ENCODE measurements at regions not wholly inside any gene's neighbourhood (a gene's known extent, or its start where the extent isn't known, plus 50 kb on each side); places are given as distances from the start of the nearest gene placed in this dataset.
"Not testable (repeated sequence)": the region's sequence is repeated elsewhere in the genome, so short reads cannot be mapped to it uniquely, and the experiment has no call there.

DNA sequence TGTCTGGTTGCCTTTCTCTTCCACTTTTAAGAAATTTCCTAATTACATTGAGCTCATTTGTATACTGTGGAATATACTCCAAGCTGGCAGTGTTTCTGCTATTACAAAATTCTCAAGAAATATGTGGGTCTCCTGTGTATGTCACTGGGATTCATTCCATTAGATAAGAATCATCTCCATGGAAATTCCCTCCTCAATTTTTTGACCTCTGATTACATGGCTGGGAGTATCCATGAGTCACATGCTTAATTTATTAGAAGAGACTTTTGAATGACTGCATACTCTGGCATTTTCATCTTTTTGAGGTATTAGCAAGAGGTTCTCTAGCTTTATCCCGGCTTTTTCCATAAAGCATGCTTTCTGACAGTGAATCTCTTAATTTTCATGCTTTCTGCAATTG is 665.5 kb upstream of the CNTNAP5 start:
- DNase-seq = no peak

DNA sequence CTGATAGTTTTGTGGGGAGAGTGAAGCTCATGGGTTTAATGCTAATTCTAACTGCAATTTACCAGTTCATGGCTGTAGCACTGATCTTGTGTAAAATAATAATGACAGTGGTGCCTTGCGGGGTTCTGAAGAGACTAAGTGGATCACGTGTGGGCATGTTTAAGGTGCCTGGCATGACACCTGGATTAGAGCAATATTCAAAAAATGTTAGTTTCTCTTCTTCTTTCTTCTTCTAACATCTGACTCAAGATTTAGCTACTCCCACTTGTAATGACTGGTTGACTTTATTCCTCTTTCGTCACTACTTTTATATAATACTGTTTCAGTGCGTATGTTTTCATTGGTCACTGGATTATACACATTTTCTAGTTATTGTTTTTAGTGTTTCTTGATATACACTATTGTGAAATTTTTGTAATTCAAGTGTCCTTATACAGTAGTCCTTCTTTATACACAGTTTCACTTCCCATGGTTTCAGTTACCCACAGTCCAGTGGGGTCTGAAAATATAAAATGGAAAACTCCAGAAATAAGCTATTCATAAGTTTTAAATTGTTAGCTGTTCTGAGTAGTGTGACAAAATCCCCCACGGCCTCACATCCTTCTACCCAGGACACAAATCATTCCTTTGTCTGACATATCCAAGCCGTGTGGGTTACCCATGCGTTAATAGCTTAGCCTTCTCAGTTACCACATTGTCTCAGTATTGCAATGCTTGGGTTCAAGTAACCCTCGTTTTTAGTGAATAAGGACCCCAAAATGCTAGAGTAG is 662.2 kb upstream of the CNTNAP5 start:
- DNase-seq = no peak

DNA sequence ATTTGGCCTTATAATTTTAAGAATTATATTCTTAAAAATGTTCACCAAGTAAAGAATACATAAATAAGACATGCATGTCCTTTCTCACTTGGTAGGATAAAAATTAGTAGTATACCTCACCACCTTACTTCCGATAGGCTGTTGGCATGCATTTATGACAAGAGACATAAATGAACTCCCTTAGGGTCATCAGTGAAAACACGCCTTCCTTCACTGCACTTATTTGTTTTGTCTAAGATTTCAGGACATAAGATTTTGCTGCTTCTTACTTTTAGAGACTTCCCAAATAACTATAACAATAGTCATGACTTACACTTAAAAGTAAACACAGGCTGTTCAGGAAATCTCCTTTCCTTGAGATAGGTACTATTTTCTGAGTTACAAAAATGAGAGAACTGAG is 661.3 kb upstream of the CNTNAP5 start:
- DNase-seq = no peak

DNA sequence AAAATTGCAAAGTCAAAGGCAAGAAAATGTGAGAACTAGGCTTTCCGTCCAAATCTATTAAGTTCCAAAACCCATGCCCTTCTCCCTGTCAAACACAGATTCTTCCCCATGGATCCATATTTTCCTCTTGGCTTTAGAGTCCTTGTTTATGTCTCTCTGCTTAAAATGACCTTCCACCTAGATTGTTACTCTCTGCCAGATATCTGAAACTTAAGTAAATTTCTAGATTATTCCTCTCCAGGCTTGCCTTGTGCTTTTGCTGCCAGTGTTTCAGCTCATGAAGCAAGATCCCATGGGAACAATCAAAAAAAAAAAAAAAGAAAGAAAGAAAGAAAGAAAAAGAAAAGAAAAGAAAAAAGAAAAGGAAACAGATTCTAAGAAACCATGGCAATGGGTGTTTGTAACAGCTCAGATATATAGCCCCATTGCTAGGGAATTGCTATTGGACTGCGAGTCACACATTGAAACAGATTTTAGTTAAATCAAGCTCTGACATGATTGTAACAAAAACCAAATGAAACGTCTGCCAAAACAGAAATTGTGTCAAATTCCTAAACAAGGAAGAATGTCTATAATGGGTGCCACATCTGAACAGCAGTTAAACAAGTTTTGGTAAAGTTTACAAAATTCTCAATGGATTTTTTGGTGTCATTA is 660.7 kb upstream of the CNTNAP5 start:
- no peak for DNase-seq

DNA sequence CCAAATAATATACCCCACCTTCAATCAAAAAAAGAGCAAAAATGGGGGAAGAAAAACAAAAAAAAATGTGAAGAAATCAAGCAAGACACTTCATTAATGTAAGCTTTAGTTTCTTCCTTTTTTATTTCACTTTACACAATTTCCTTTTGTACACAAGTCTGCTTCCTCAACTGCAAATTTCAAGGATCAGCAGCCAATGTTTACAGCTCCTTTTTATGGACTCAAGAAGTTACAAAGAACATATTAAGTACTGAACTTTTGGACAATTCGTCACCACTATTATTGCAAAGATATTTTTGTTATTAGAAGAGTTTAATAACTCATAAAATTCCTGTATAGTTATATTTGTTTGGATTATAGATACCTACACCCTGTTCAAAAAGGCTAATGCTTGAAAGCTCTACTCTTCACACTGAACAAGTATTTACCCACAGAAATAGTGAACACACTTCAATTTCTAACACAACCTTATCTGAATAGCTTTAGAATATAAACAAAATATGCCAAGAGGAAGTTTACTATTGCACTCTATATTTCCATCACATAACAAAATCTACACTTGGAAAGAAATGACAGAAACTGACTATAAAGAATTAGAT is 658.7 kb upstream of the CNTNAP5 start:
- no peak for DNase-seq

DNA sequence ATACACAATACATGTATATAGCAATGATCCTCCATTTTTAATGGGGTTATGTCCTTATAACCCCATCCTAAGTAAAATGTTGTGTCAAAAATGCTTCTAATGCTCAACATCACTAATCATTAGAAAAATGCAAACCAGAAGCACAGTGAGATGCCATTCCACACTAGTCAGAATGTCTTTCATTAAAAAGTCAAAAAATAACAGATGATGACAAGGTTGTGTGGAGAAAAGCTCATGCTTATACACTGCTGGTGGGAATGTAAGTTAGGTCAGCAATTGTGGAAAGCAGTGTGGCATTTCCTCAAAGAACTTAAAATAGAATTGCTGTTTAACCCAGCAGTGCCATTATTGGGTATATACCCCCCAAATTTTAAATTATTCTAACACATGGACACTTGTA is 654.9 kb upstream of the CNTNAP5 start:
- no peak for DNase-seq

DNA sequence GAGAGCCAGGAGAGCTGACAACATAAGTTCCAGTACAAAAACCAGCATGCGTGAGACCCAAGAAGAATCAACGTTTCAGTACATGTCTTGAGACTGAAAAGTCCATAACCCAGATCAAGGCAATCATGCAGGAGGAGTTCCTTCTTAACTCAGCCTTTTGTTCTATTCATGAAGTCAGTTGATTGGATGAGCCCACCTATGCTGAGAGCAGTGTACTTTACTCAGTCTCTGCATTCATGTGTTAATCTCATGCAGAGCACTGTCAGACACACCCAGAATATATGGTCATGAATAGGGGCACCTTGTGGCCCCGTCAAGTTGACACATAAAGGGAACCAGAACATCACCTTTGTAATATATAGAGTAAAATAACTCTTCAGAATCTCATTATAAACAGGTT is 653.6 kb upstream of the CNTNAP5 start:
- no peak for DNase-seq

DNA sequence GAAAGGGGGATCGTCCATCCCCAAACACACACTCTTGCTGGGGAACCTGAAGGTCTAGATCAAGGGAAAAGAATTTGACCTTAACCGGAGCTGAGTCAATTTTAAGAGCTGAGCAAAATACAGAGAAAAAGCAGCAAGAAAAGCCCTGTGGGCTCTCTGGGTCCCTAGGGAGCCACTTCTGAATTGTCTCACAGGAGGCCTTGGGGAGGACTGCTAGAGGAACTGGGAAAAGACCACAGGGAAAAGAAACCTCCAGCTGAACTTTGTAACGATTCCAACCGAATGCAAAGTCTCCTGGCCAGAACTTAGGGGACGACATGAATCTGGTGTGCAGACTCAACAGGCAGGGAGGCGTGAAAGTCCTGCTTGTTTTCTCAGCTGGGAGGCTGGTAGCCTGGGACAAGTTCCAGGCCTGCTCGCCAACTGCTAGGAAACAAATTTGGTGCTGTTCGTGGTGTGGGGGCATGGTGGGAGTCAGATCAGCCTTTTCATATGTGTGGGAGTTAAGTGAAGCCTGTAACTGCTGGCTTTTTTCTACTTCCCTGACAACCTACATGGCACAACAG is 644.6 kb upstream of the CNTNAP5 start:
- no peak for DNase-seq

DNA sequence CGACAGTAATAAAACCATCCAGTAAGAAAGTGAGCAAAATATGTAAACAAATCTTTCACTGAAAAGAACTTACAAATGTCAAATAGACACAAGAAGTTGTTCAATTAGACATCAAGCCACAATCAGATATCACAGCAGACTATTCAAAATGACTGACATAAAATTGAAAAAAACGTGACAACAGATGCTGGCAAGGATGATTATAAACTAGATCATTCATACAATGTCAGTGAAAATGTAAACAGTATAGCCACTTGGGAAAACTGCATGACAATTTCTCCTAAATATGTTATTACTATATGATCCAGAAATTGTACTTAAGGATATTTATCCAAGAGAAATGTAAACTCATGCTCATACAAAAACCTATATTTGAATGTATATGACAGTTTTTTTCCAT is 609.4 kb upstream of the CNTNAP5 start:
- DNase-seq = no peak

DNA sequence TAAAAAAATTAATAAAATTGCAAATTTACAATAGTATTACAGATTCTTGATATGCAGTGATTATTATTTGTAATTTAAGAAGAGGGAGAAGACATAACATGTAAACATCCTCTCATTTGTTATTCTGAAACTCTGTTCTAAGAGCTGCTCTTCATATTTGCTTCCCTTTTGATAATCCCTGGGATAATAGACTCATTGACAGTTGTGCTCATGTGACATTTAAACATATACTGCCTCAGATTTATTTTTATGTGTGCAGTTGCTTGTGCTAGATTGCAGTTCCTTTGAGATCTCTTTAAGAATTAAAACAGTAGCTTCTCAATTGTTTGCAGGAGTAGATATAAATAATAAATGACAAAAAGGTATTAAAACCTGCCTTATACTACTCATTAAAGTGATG is 605.1 kb upstream of the CNTNAP5 start:
- DNase-seq = no peak

DNA sequence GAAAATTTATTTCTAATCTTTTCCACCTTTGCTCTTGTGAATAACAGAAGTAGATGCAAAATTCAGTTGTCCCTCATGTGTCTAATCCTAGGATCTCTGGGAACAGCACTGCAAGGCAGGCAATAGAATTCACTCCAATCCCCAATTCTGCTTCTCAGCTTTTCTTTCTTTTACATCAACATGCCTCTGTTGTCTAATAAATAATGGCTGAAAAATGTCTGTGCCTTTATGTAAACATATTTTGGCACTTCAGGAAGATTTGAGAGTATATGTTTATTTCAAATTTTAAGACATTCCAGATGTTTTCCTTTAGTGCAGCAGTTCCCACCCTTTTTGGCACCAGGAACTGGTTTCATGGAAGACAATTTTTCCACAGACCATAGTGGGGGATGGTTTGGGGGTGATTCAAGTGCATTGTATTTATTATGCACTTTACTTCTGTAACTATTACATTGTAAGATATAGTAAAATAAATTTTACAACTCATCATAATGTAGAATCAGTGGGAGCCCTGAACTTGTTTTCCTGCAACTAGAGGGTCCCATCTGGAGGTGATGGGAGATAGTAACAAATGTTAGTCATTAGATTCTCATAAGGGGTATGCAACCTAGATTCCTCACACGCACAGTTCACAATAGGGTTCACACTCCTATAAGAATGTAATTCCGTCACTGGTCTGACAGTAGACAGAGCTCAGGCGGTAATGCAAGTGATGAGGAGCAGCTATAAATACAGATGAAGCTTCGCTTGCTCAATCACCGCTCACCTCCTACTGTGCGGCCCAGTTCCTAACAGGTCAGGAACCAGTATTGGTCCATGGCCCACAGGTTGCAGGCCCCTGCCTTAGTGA is 590.3 kb upstream of the CNTNAP5 start:
- DNase-seq = no peak

DNA sequence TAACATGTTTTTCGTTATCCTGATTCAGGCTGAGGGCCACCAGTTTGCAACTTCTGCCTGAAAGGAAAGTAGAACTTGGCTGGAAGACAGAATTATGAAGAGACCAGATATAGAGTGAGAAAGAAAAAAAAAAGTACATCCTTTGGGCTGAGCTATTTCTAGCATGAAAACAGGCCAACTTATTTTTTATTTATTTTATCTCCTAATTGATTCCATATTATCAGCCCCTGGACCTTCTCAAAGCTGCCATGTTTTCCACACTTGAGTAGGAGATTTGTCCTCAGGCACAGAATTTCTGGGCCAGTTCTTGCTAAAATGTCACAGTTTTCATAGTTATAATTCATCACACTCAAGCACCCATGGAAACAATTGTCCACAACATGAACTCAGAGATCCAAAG is 586.8 kb upstream of the CNTNAP5 start:
- DNase-seq = no peak

DNA sequence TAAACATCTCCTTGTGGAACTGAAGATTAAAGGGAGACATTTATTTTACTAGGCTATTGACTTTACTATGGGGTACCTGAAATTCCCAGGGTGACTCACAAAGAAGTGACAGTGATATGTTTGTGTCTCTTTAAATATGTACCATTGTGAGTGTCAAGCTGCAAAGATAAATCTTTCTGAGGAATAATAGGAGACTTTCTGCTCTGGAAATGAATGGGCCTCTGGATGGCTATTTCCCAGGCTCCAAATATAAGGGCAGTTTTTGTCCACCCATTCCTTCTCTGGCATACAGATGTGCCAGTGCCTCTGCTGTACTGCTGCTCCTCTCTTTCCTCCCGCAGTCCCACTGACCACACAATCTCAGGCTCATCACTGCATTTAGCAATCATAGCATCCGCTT is 586.4 kb upstream of the CNTNAP5 start:
- DNase-seq = no peak

DNA sequence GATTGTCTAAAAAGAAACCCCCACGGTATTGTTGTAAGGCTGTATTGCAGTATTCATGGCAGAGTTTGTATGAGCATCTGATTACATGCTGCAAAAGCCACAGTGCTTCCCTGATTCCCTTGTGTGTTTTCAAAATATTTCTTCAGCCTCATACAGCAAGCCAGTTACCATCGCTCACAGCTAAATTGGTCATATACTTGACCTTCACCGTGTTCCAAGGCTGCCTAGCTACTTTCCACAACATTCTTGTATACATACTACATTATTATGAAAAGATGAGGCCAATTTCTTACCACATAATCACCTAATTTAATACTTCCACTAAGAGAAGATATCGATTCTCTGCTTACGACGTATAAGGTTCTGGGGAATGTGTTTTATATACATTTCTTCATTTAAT is 576.3 kb upstream of the CNTNAP5 start:
- no peak for DNase-seq

DNA sequence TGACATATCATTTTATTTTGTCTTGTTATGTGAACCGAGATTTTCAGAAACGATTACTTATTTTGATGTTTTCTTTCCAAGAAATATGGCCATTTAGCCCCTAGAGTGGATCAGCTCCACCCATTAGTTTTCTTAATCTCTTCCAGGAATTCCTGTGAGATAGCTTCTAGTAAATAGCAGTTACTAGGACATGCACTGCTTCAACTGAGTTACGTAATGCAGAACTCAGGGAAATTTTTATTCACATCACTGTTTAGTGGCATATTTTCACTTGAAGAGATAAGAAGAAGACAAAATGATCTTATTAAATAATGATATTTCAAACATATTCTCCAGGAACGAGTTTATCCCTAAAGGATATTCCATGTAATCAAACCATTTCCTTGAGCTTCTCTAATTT is 573.5 kb upstream of the CNTNAP5 start:
- no peak for DNase-seq

DNA sequence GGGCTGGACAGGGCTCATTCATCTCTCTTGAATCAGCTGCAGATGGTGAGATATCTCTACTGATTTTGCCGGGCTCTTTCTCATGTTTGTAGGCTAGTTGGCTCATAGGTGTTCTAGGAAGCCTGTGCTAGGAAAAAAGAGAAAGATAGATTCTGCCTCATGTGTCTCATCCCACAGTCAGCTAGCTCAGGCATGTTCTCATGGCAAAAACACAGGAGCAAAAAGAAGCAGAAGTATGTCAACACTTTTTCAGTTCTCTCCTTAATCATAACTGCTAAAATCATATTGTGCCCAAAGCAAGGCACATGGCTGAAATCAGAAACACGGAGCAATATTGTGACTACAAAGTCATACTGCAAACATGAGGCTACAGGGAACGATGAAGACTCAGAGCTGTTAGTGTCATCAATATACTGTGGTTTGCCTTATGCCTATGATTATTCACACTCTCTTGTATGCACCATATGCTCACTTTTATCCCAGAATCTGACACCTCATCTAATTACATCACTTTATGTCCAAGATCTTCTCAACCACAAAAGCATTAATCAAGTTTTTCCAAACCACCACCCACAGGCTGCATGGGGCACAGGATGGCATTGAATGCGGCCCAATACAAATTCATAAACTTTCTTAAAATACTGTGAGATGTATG is 571.9 kb upstream of the CNTNAP5 start:
- DNase-seq = no peak

DNA sequence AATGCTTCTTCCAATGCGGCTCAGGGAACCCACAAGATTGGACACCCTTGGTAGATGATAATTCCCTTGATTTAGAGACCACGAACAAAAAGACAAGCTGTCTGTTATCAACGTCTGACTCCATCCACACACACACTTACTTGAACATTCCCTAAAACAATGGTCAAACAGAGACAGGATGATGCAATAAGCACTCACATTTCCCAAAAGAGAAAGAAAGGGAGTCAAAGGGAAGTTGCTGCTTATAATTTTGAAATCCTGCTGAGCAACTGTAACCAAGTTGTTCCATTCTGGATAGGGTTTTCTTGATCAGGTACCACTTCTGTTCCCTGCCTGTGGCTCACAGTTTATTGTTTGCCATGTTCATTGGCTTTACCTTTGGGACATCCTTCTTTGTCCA is 571.3 kb upstream of the CNTNAP5 start:
- DNase-seq = no peak

DNA sequence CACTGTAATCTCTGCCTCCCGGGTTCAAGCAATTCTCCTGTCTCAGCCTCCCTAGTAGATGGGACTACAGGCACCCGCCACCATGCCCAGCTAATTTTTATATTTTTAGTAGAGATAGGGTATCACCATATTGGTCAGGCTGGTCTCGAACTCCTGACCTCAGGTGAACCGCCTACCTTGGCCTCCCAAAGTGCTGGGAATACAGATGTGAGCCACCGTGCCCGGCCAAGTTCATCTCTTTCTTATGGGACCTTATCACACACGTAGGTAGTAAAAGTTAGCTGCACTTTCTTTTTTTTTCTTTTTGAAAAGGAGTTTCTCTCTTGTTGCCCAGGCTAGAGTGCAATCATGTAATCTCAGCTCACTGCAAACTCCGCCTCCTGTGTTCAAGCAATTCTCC is 569.9 kb upstream of the CNTNAP5 start:
- not testable (repeated sequence) for DNase-seq

DNA sequence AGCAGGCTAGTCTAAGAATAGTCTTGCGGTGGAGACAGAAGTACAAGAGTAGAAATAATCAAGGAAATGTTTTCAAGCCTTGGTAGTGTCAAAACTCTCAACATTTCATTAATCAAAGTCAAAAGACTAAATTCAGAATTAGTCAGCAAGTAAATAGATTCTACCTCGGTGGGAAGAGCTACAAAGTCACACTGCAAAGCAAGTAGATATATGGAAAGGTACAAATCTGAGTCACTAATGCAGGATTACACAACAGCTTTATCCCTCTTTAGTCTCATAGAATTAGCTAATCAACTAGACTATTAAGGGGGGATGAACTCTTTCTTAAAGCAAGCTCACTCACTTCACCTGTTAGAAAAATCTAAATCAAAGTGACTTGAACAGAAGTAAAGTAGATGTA is 568.7 kb upstream of the CNTNAP5 start:
- no peak for DNase-seq

DNA sequence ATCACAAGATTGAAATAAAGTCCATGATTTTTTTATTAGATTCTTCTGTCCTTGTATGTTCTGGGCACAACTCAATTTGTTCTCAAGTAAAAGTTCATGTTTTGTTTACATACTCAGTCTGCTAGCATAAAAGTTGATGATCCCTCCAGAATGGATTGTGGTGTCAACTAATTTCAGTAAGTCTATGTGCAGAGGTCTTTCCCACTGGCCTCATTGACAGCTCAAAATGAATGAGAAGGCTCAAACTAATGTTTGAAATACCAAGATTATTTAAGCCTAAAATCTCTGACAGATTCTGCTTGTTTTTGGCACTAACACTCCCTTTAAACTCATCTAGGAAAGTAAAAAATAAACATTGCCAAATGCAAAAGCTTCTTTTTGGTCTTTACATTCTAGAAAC is 561.2 kb upstream of the CNTNAP5 start:
- no peak for DNase-seq

DNA sequence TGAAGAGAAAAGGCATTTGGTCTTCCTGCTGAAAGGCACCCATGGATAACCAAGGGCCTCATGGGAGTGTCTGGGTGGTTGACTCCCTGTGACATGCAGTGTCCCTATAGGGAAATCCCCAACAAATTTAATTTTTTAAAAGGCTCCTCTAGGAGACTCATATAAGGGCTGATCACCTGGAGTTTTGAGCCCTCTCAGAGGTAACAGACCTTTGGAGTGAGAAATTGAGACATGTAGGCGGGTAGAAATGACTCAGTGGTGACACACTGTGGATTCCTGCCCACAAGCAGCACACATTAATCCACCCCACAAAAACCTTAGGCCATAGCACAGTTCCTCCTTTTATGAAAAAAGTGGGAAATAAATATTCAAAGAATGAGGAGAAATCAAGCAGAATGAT is 557.0 kb upstream of the CNTNAP5 start:
- DNase-seq = no peak

DNA sequence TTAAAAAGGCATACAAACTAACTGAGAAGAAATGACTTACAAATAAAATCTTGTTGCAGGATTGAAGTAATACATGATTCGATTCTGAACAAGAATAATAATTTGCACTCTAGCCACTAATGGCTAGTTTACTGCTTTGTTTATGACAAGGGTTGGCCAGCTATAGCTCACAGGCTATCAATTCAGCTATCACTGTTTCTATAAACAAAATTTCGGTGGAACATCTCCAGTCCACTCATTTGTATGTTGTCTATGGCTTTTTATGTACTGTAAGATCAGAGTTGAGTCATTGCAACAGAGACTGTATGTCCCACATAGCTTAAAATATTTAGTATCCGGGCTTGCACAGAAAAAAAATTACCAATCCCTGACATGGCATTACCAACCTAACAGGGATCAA is 543.7 kb upstream of the CNTNAP5 start:
- no peak for DNase-seq

DNA sequence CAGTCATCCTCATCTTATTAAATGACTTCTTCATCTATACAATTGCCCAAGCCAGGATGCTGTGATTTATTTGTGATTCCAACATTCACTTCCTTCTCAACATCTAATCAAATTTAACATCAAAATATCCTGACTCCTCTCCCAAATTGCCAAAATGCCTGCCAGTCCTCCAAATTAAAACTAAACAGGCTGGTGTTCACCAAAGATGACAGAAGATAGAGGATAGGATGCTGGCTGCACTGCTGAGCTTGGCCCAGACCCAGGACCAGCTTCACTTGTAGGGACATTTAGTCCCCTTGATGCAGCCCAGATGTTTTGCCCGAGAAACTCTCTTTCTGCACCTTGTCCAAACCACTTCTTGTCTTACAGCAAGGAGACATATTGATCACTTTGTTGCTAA is 540.0 kb upstream of the CNTNAP5 start:
- no peak for DNase-seq

Data from DMS79 (cell line).